Ectodermal cell (in vitro differentiated cells): ENCODE measurements at regions not wholly inside any gene's neighbourhood (a gene's known extent, or its start where the extent isn't known, plus 50 kb on each side); places are given as distances from the start of the nearest gene placed in this dataset.
"Not testable (repeated sequence)": the region's sequence is repeated elsewhere in the genome, so short reads cannot be mapped to it uniquely, and the experiment has no call there.

Experiments
- H3K27ac ChIP-seq: 2 replicates; pipeline ENCODE4 v1.7.0; 2013; ENCODE audit warnings: mild to moderate bottlenecking, low read depth, low read length; ENCODE audit not compliant: insufficient read depth, poor library complexity, severe bottlenecking
- H3K27me3 ChIP-seq: 2 replicates; pipeline ENCODE4 v1.7.0; 2013; ENCODE audit warnings: mild to moderate bottlenecking, low read length; ENCODE audit not compliant: insufficient read depth, control insufficient read depth, poor library complexity, severe bottlenecking
- H3K36me3 ChIP-seq: one replicate; pipeline ENCODE4 v1.7.0; 2013; ENCODE audit warnings: low read length; ENCODE audit not compliant: control insufficient read depth, insufficient read depth
- H3K4me1 ChIP-seq: one replicate; pipeline ENCODE4 v1.7.0; 2013; ENCODE audit warnings: low read length; ENCODE audit not compliant: control insufficient read depth, insufficient read depth
- H3K4me3 ChIP-seq: 2 replicates; pipeline ENCODE4 v1.7.0; 2013; ENCODE audit warnings: low read depth, low read length, control low read depth; ENCODE audit not compliant: insufficient read depth
- H3K9me3 ChIP-seq: 2 replicates; pipeline ENCODE4 v1.7.0; 2013; ENCODE audit warnings: mild to moderate bottlenecking, low read length, moderate library complexity; ENCODE audit not compliant: control insufficient read depth
- WGBS, 2 experiments: methylation state at CpG; one replicate each; pipeline ENCODE4 v1.1.7; 2013; ENCODE audit warnings: missing lambda C conversion rate in 2 of 2; 5-methylcytosine and 5-hydroxymethylcytosine counted together

DNA sequence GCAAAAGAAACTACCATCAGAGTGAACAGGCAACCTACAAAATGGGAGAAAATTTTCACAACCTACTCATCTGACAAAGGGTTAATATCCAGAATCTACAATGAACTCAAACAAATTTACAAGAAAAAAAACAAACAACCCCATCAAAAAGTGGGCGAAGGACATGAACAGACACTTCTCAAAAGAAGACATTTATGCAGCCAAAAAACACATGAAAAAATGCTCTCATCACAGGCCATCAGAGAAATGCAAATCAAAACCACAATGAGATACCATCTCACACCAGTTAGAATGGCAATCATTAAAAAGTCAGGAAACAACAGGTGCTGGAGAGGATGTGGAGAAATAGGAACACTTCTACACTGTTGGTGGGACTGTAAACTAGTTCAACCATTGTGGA is 170.1 kb downstream of the MEX3B start:
- H3K4me3 ChIP-seq, H3K9me3 ChIP-seq, H3K36me3 ChIP-seq, H3K27me3 ChIP-seq, H3K4me1 ChIP-seq, H3K27ac ChIP-seq: not testable (repeated sequence)
- 100% methylated on average over 1 of the region's 1 CpG for WGBS, 2 experiments

DNA sequence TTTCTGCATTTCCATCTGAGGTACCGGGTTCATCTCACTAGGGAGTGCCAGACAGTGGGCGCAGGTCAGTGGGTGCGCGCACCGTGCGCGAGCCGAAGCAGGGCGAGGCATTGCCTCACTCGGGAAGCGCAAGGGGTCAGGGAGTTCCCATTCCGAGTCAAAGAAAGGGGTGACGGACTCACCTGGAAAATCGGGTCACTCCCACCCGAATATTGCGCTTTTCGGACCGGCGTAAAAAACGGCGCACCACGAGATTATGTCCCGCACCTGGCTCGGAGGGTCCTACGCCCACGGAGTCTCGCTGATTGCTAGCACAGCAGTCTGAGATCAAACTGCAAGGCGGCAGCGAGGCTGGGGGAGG is 175.1 kb downstream of the MEX3B start:
- peak overlapping the region; percentile 13 for H3K4me3 ChIP-seq
- not testable (repeated sequence) for H3K36me3 ChIP-seq, H3K4me1 ChIP-seq, H3K27ac ChIP-seq, H3K27me3 ChIP-seq, H3K9me3 ChIP-seq
- WGBS, 2 experiments, result 51 to 74% methylated on average over 13 to 15 of the region's 29 CpGs

DNA sequence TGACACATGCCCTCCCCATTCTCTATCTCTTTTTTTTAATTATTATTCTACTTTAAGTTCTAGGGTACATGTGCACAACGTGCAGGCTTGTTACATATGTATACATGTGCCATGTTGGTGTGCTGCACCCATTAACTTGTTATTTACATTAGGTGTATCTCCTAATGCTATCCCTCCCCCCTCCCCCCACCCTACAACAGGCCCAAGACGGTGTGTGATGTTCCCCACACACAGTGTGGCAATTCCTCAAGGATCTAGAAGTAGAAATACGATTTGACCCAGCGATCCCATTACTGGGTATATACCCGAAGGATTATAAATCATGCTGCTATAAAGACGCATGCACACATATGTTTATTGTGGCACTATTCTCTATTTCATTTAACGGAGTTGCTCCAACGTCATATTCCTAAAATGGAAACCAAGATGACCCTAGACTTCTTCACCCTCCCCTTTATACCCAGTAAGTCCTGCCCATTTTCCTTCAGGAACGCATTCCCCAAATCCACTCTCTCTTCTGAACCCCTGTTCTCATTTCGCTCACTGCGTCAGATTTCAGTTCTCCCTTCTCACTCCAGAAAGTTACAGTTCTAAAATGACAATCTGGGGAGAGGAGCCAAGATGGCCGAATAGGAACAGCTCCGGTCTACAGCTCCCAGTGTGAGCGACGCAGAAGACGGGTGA is 175.6 kb downstream of the MEX3B start:
- peak overlapping the region; percentile 13 for H3K4me3 ChIP-seq
- not testable (repeated sequence) for H3K36me3 ChIP-seq, H3K27me3 ChIP-seq, H3K4me1 ChIP-seq, H3K9me3 ChIP-seq, H3K27ac ChIP-seq
- WGBS, 2 experiments, result 74 to 79% methylated on average over 14 to 15 of the region's 16 CpGs

DNA sequence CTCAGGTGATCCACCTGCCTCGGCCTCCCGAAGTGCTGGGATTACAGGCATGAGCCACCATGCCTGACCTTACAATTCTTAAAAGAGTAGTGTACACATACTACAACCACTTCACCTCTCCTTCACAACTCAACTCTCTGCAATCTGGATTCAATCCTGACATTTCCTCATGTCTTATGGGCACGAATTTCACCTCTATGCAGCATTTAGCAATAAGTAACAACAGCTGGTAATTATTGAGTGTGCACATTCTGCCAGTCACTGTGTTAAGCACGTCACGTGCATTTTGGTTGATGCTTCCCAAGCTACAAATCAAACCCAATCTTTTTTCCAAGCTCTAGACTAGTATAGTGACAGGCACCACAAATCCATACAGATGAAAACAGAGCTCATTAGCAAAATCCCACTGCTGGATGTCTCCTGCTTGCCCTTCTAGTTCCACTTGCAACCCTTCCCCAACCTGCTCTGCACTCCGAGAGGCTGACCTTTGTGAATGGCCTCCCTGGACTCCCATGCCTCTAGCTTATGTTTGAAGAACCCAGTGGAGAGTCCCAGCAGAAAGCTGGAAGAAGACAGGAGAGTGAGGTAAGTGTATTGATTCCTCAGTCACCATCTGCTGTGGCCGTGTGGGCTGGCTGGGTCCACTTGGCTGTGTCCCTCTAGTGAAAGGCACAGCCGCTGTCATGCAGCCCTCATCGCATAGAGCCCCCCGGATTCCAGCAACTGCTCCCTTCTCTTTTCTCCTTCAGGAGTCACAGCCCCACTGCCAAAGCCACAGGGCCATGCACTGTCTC is 176.5 kb downstream of the MEX3B start:
- no peaks in the 10 kb centered on the region for H3K27me3 ChIP-seq
- 90 to 91% methylated on average over 10 of the region's 10 CpGs for WGBS, 2 experiments
- H3K4me3 ChIP-seq, result peak overlapping the region; percentile 10
- no peak overlapping the region for H3K27ac ChIP-seq
- no peaks in the 10 kb centered on the region for H3K9me3 ChIP-seq
- H3K36me3 ChIP-seq, result peaks cover 5% of the 10 kb centered on the region
- no peaks in the 10 kb centered on the region for H3K4me1 ChIP-seq

DNA sequence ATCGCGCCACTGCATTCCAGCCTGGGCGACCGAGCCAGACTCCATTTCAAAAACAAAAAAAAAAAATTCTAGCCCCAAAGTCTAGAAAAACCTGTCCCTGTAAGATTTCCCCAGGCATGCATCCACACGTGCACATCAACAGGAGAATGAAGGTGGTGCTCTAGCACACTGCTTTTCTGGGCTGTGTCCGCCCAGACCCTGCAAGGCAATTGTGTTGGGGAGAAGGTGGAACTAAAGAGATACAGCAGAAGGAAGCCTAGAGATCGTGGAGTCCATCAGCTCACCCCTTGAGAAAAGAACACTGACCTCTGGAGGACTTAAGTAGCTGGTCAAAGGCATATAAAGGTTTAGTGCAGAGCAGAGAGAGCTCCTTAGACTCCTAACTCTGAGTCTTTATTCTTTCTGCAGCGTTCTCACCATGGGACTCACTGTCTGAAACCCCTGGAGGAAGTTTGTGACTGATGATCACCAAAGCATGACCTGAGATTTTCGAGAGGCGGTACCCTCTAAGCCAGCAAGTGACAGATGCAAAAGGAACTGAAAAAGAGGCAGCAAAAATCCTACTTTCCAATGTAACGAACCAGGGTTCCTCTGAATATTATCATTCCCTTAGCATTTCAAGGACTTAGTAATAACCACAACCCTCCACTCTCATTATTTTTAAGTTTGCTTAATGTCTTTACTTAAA is 179.8 kb downstream of the MEX3B start:
- 91 to 92% methylated on average over 11 of the region's 11 CpGs for WGBS, 2 experiments

DNA sequence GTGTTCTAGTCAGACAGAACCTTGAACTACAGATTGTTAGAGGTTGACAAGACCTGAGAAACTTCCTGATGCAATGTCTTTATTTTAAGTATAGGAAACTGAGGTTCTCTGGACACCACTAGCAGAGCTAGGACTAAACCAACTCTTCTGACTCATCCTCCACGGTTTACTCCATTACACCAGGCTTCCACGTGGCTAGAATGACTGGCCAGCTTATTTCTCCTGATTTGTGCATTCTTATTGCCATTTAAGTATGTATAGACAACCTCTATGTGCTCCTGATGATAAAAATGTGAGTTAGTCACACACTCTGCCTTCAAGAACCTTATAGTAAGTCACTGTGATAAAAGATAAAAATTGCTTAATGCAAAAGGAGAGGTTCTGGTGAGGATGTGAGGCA is 182.7 kb downstream of the MEX3B start:
- Histone ChIP-seq H3K4me3 (no peak overlapping the region), H3K36me3 (peaks cover 5% of the 10 kb centered on the region), H3K27ac (no peak overlapping the region), H3K4me1 (no peaks in the 10 kb centered on the region), H3K27me3 (no peaks in the 10 kb centered on the region), H3K9me3 (no peaks in the 10 kb centered on the region)
- WGBS, 2 experiments, result 88 to 92% methylated on average over 2 of the region's 2 CpGs

More for the DNA sequence above, 179.8 kb downstream of the MEX3B start:
- no peaks in the 10 kb centered on the region for H3K27me3 ChIP-seq
- no peaks in the 10 kb centered on the region for H3K9me3 ChIP-seq
- H3K4me1 ChIP-seq, result no peaks in the 10 kb centered on the region
- H3K4me3 ChIP-seq, result no peak overlapping the region
- peaks cover 5% of the 10 kb centered on the region for H3K36me3 ChIP-seq
- no peak overlapping the region for H3K27ac ChIP-seq

DNA sequence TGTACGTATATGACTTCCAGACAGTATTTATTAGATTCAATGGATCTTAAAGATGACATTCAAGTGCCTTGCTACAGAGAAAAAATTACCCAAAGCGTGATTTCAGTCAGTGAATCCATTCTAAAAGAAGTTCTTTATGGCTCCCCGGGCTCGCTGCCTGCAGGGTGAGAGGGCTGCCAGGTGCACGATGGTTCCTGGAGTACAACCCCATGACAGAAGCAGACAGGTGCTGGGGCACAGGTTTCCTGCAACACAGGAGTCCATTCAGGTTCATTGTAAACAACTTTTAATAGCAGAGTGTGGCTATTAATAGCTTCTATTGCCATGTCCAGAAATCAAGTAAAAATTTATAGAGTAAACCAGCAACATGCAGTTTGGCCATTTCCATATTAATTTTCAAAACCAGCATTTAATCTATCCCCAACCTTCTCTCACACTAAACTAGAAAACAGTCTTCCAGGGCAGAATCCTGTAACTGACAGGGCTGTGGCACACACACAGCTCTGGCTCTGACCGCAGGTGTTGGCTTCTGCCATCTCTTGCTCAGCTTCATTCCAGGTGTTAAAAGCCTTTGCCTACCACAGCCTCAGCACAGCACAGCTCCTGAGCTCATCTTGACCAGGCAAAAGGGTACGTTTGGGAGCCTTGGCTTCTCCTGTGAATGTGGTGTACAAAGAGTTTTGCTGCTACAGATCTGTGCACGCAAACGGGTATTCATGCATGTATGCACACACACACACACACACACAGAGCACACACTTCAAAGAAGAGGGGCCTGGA is 185.9 kb downstream of the MEX3B start:
- Histone ChIP-seq H3K9me3 (no peaks in the 10 kb centered on the region), H3K4me1 (no peaks in the 10 kb centered on the region), H3K36me3 (peaks cover 4% of the 10 kb centered on the region), H3K27me3 (no peaks in the 10 kb centered on the region), H3K27ac (no peak overlapping the region), H3K4me3 (no peak overlapping the region)
- WGBS, 2 experiments, result 93 to 94% methylated on average over 9 of the region's 9 CpGs

DNA sequence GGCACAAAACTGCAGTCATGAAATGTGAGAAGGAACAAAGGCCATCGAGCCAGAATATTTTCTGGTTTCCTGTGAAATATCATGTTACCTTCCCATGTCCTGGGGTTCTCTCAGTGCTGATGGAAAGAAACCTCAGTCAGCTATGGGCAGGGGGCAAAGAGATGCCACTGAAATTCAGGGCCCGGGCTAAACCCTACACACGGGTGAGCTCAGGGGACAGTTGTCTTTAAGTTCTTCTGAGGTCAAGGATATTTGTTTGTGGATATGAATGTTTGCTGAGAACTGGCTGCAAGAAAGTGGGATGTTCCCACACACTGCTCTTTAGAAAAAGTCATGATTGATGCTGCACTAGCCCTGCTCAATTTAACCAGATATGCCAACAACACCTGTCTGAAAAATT is 187.2 kb downstream of the MEX3B start:
- H3K27ac ChIP-seq, result no peak overlapping the region
- H3K4me3 ChIP-seq, result no peak overlapping the region
- no peaks in the 10 kb centered on the region for H3K36me3 ChIP-seq
- 93 to 100% methylated on average over 3 of the region's 3 CpGs for WGBS, 2 experiments
- H3K27me3 ChIP-seq, result no peaks in the 10 kb centered on the region
- no peaks in the 10 kb centered on the region for H3K9me3 ChIP-seq
- no peaks in the 10 kb centered on the region for H3K4me1 ChIP-seq

DNA sequence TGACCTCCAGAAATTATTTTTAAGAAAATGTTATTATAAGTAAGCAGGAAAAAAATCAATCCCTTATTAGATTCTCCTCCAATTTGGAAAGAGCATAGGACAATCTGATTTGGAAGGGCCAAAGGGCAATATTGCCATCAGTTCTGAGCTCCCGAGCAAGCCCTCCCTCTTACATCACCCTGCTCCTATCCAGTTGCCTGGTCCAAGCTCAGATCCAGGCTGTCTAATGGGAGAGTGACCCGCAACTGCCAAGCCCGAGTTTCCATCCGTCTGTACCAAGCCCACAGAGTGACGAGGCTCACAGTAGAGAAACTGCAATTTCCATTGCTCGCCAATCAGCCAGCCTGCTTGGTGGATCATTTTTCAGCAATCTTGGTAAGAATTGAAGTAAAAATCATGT is 187.7 kb downstream of the MEX3B start:
- H3K4me3 ChIP-seq, result no peak overlapping the region
- H3K9me3 ChIP-seq, result no peaks in the 10 kb centered on the region
- no peaks in the 10 kb centered on the region for H3K27me3 ChIP-seq
- H3K36me3 ChIP-seq, result no peaks in the 10 kb centered on the region
- 94 to 95% methylated on average over 6 of the region's 6 CpGs for WGBS, 2 experiments
- no peaks in the 10 kb centered on the region for H3K4me1 ChIP-seq
- no peak overlapping the region for H3K27ac ChIP-seq

DNA sequence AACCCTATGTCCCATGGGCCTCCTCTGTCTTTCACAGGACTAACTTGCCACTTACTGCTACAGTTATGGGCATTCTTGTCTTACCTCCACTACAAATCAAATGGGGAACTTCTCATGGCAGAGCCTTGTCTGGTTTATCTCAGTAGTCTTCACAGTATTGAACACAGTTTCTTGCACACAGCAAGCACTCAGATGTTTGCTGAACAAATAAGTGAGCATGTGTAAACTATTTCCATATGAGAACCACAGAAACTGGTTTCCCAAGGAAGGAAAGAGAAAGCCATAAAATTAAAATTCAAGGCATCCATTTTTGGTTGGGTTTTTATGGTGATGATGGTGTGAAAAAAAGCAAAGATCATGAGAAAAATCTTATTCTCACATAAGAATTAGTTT is 189.2 kb downstream of the MEX3B start:
- no peaks in the 10 kb centered on the region for H3K27me3 ChIP-seq
- H3K9me3 ChIP-seq, result no peaks in the 10 kb centered on the region
- no peaks in the 10 kb centered on the region for H3K36me3 ChIP-seq
- H3K27ac ChIP-seq, result no peak overlapping the region
- no peak overlapping the region for H3K4me3 ChIP-seq
- no peaks in the 10 kb centered on the region for H3K4me1 ChIP-seq
